A549 (cell line): ENCODE measurements at regions not wholly inside any gene's neighbourhood (a gene's known extent, or its start where the extent isn't known, plus 50 kb on each side); places are given as distances from the start of the nearest gene placed in this dataset.

Experiments
- ATAC-seq, 2 experiments: fragments of 200-7000 bp in 1 of 2; fragments of >200 bp in 1 of 2; cut with Nextera tagmentation in 1 of 2; cut with Tn5 transposase in 1 of 2; 3 replicates each; pipeline versions ENCODE4 v1.8.0 to v1.9.1; 2018 to 2020; ENCODE audit warnings: mild to moderate bottlenecking in 1 of 2, moderate library complexity in 1 of 2
- CTCF ChIA-PET: fragments of 300-600 bp; sonication (Branson Sonifier 250); formaldehyde crosslinking; extraction: SDS; loops from one replicate; lab custom pipeline; 2021; ENCODE audit warnings: antibody characterized with exemption, inconsistent platforms; lab: Yijun Ruan, JAX
- POLR2A ChIA-PET: fragments of 350-600 bp; formaldehyde crosslinking; extraction: SDS; loops from one replicate; lab custom pipeline; 2021; ENCODE audit warnings: antibody characterized with exemption, inconsistent platforms; lab: Yijun Ruan, JAX
- DNase-seq, 2 experiments: peaks; one replicate each; pipeline versions ENCODE4 v3.0.0 to v3.0.0-alpha.2; 2011 to 2016; ENCODE audit warnings: low read depth in 1 of 2, low spot score in 1 of 2
- FAIRE-seq: peaks from 2 replicates; lab custom pipeline; 2011; peaks lifted over from hg19 to GRCh38; lab: Jason Lieb, UNC
- H3K27ac ChIP-seq, 2 experiments: fragments of >200 bp; sonication (Bioruptor Twin); formaldehyde crosslinking; 3 replicates each; pipeline ENCODE4 v1.5.1; 2016 to 2017
- H3K4me1 ChIP-seq: fragments of >200 bp; sonication (Bioruptor Twin); formaldehyde crosslinking; 3 replicates; pipeline ENCODE4 v1.6.1; 2016
- H3K4me2 ChIP-seq: fragments of >200 bp; sonication (Bioruptor Twin); formaldehyde crosslinking; 3 replicates; pipeline ENCODE4 v1.6.1; 2016
- H3K4me3 ChIP-seq: fragments of >200 bp; sonication (Bioruptor Twin); formaldehyde crosslinking; 3 replicates; pipeline ENCODE4 v1.5.1; 2016
- H3K9me3 ChIP-seq: fragments of >200 bp; sonication (Bioruptor Twin); formaldehyde crosslinking; 3 replicates; pipeline ENCODE4 v1.6.1; 2016
- BHLHE40 ChIP-seq: IDR thresholded peaks from 2 replicates; pipeline ENCODE4 v1.6.1; 2012; ENCODE audit warnings: low read depth, low read length, inconsistent platforms
- CBX2 ChIP-seq: fragments of 200-600 bp; sonication (generic); IDR thresholded peaks from 2 replicates; pipeline ENCODE4 v1.6.1; 2016; ENCODE audit warnings: low read depth, mild to moderate bottlenecking, borderline replicate concordance
- CHD4 ChIP-seq: fragments of 200-600 bp; sonication (generic); IDR thresholded peaks from 2 replicates; pipeline ENCODE4 v1.6.1; 2016; ENCODE audit warnings: antibody characterized with exemption, mild to moderate bottlenecking, borderline replicate concordance
- E2F6 ChIP-seq: IDR thresholded peaks from 2 replicates; pipeline ENCODE4 v1.6.1; 2012; ENCODE audit warnings: low read depth, borderline replicate concordance
- EHMT2 ChIP-seq: fragments of 200-600 bp; sonication (generic); IDR thresholded peaks from 2 replicates; pipeline ENCODE4 v1.6.1; 2016; ENCODE audit warnings: antibody characterized with exemption, low read depth, mild to moderate bottlenecking, moderate library complexity
- ESRRA ChIP-seq: fragments of 150-350 bp; IDR thresholded peaks from 2 replicates; pipeline ENCODE4 v1.6.1; 2014; ENCODE audit warnings: mild to moderate bottlenecking, low read length, borderline replicate concordance
- GATA3 ChIP-seq: IDR thresholded peaks from 2 replicates; pipeline ENCODE4 v1.6.1; 2012; ENCODE audit warnings: borderline replicate concordance
- HEYL ChIP-seq: fragments of 250-450 bp; sonication (Bioruptor Pico); IDR thresholded peaks from 2 replicates; pipeline ENCODE4 v1.8.0; 2021; ENCODE audit warnings: mild to moderate bottlenecking, moderate library complexity
- JUN ChIP-seq, 2 experiments: fragments of >200 bp; sonication (Bioruptor Twin); formaldehyde crosslinking; IDR thresholded peaks; 2 replicates in 1 of 2; 3 replicates in 1 of 2; pipeline ENCODE4 v1.6.1; 2016 to 2017
- JUNB ChIP-seq: fragments of >200 bp; sonication (Bioruptor Twin); formaldehyde crosslinking; IDR thresholded peaks from 2 replicates; pipeline ENCODE4 v1.6.1; 2016
- KDM1A ChIP-seq: fragments of 200-600 bp; sonication (generic); IDR thresholded peaks from 2 replicates; pipeline ENCODE4 v1.6.1; 2016; ENCODE audit warnings: low read depth, mild to moderate bottlenecking
- MAFK ChIP-seq: fragments of 450-650 bp; IDR thresholded peaks from 2 replicates; pipeline ENCODE4 v1.6.1; 2014; ENCODE audit not compliant: partially characterized antibody
- MAZ ChIP-seq: fragments of 150-350 bp; IDR thresholded peaks from 2 replicates; pipeline ENCODE4 v1.6.1; 2014; ENCODE audit warnings: antibody characterized with exemption, low read depth, low read length, borderline replicate concordance
- MYC ChIP-seq: IDR thresholded peaks from 2 replicates; pipeline ENCODE4 v1.6.1; 2012; ENCODE audit warnings: mild to moderate bottlenecking, inconsistent platforms, low read length, improper control_type of control experiment, borderline replicate concordance
- NPAS2 ChIP-seq: fragments of 250-450 bp; sonication (Bioruptor Pico); IDR thresholded peaks from 2 replicates; pipeline ENCODE4 v1.8.0; 2022; ENCODE audit warnings: mild to moderate bottlenecking, moderate library complexity, borderline replicate concordance
- NR3C1 ChIP-seq: fragments of >200 bp; sonication (Bioruptor Twin); formaldehyde crosslinking; IDR thresholded peaks from 3 replicates; pipeline ENCODE4 v1.6.1; 2017
- POLR2AphosphoS2 ChIP-seq: conservative IDR thresholded peaks from 2 replicates; pipeline ENCODE4 v1.6.1; 2012; ENCODE audit warnings: low read length, improper control_type of control experiment, inconsistent platforms
- RAD21 ChIP-seq, 2 experiments: fragments of >200 bp in 1 of 2; sonication (Bioruptor Twin) in 1 of 2; formaldehyde crosslinking in 1 of 2; IDR thresholded peaks in 1 of 2; conservative IDR thresholded peaks in 1 of 2; 2 replicates in 1 of 2; 3 replicates in 1 of 2; pipeline ENCODE4 v1.6.1; 2012 to 2018; ENCODE audit warnings: inconsistent platforms in 1 of 2
- REST ChIP-seq: fragments of 200-600 bp; sonication (generic); IDR thresholded peaks from 2 replicates; pipeline ENCODE4 v1.6.1; 2016; ENCODE audit warnings: antibody characterized with exemption, mild to moderate bottlenecking, moderate library complexity
- RNF2 ChIP-seq: fragments of 200-600 bp; sonication (generic); IDR thresholded peaks from 2 replicates; pipeline ENCODE4 v1.6.1; 2016; ENCODE audit warnings: low read depth, mild to moderate bottlenecking, antibody characterized with exemption, moderate library complexity, borderline replicate concordance
- SREBF2 ChIP-seq: fragments of 450-650 bp; IDR thresholded peaks from 2 replicates; pipeline ENCODE4 v1.6.1; 2014; ENCODE audit warnings: mild to moderate bottlenecking, moderate library complexity
- ZC3H11A ChIP-seq: fragments of 450-650 bp; IDR thresholded peaks from 2 replicates; pipeline ENCODE4 v1.6.1; 2014; ENCODE audit warnings: antibody characterized with exemption, mild to moderate bottlenecking
- ZSCAN20 ChIP-seq: fragments of 250-450 bp; sonication (Bioruptor Pico); IDR thresholded peaks from 2 replicates; pipeline ENCODE4 v1.8.0; 2022; ENCODE audit warnings: mild to moderate bottlenecking, moderate library complexity
- WGBS: methylation state at CpG from one replicate; pipeline ENCODE4 v1.1.6; 2017; ENCODE audit errors: missing lambda C conversion rate; 5-methylcytosine and 5-hydroxymethylcytosine counted together

GRCh38 chr2:150676747-150677383 is 189.4 kb upstream of the RND3 start:
- H3K4me2 ChIP-seq, result no peak overlapping the region
- H3K27ac ChIP-seq, result no peak overlapping the region
- no peak for FAIRE-seq
- CTCF ChIA-PET, result no interaction called here
- H3K4me1 ChIP-seq, result no peaks in the 10 kb centered on the region
- no peak for TF ChIP-seq JUN (IDR thresholded peaks at IDR 0.05)
- no peak for TF ChIP-seq RAD21 (conservative IDR thresholded peaks at IDR 0.05 in 1 of 2, IDR thresholded peaks at IDR 0.05 in 1 of 2)
- TF ChIP-seq KDM1A, result no peak
- no peak for TF ChIP-seq E2F6
- TF ChIP-seq MAFK, result no peak
- no peak for TF ChIP-seq POLR2AphosphoS2
- no peak for TF ChIP-seq CHD4
- TF ChIP-seq BHLHE40, result no peak
- TF ChIP-seq HEYL (CRISPR knock-in tag), result no peak
- no peak for TF ChIP-seq RNF2
- ATAC-seq, result no peak
- 89% methylated on average over 3 of the region's 3 CpGs for WGBS
- H3K4me3 ChIP-seq, result no peak overlapping the region
- POLR2A ChIA-PET, result no interaction called here
- DNase-seq, result no peak
- no peaks in the 10 kb centered on the region for H3K9me3 ChIP-seq

- WGBS, result 91% methylated on average over 2 of the region's 2 CpGs
- no peak overlapping the region for H3K4me3 ChIP-seq
- FAIRE-seq, result no peak
- CTCF ChIA-PET, result no interaction called here
- TF ChIP-seq JUNB (no peak), MYC (no peak), NR3C1 (no peak), ESRRA (no peak), SREBF2 (no peak), NPAS2 (no peak), ZSCAN20 (CRISPR knock-in tag) (no peak), CBX2 (no peak), GATA3 (no peak), ZC3H11A (no peak), REST (no peak), KDM1A (no peak), MAZ (no peak), MAFK (no peak), EHMT2 (no peak)
- TF ChIP-seq, all 56 proteins: peak for 0
- H3K9me3 ChIP-seq, result no peaks in the 10 kb centered on the region
- DNase-seq, result no peak
- no peak overlapping the region for H3K27ac ChIP-seq
- no peaks in the 10 kb centered on the region for H3K4me1 ChIP-seq
- ATAC-seq, result no peak
- H3K4me2 ChIP-seq, result no peak overlapping the region
- POLR2A ChIA-PET, result no interaction called here
Observed at GRCh38 chr2:150675807-150676206, 188.3 kb upstream of the RND3 start.
